HepG2 (cell line): ENCODE measurements at regions not wholly inside any gene's neighbourhood (a gene's known extent, or its start where the extent isn't known, plus 50 kb on each side); places are given as distances from the start of the nearest gene placed in this dataset.
"Not testable (repeated sequence)": the region's sequence is repeated elsewhere in the genome, so short reads cannot be mapped to it uniquely, and the experiment has no call there.

ENCODE experiments used
- ATAC-seq: fragments of 200-7000 bp; cut with Tn5 transposase; 3 replicates; pipeline ENCODE4 v1.9.1; 2020; ENCODE audit warnings: mild to moderate bottlenecking, moderate library complexity
- BruUV-seq: library from RNA; stranded (reverse); fragments of 400-500 nt; replicated peaks from 2 replicates; lab custom pipeline; 2021; lab: Mats Ljungman, UMichigan
- CTCF ChIA-PET: fragments of 300-600 bp; formaldehyde crosslinking; extraction: SDS; loops from one replicate; lab custom pipeline; 2021; ENCODE audit warnings: low total read pairs, inconsistent platforms, low intra/inter-chr PET ratio; lab: Yijun Ruan, JAX
- POLR2A ChIA-PET: fragments of 350-600 bp; sonication (Branson Sonifier 250); formaldehyde crosslinking; loops from one replicate; lab custom pipeline; 2020; ENCODE audit warnings: antibody characterized with exemption, inconsistent platforms; lab: Yijun Ruan, JAX
- DNase-seq: peaks from one replicate; pipeline ENCODE4 v3.0.0-alpha.2; 2015; ENCODE audit warnings: low spot score
- FAIRE-seq: peaks from 3 replicates; lab custom pipeline; 2011; peaks lifted over from hg19 to GRCh38; lab: Jason Lieb, UNC
- H2AFZ ChIP-seq: one replicate; pipeline ENCODE4 v1.6.1; 2011; ENCODE audit warnings: low read length, inconsistent platforms
- H3K27ac ChIP-seq: fragments of 300-600 bp; 3 replicates; pipeline ENCODE4 v1.8.0; 2011; ENCODE audit warnings: mixed run types, mild to moderate bottlenecking, mixed read lengths, low read length, inconsistent platforms; ENCODE audit not compliant: insufficient read depth; ENCODE audit errors: extremely low read length
- H3K27me3 ChIP-seq, 2 experiments: fragments of 200-600 bp in 1 of 2; 2 replicates in 1 of 2; 3 replicates in 1 of 2; pipeline versions ENCODE4 v1.6.0 to v1.8.0; 2011; ENCODE audit warnings: low read length in 2 of 2, mild to moderate bottlenecking in 2 of 2, moderate library complexity in 2 of 2, inconsistent platforms in 1 of 2; ENCODE audit not compliant: insufficient read depth in 2 of 2, control insufficient read depth in 1 of 2
- H3K36me3 ChIP-seq, 2 experiments: fragments of 200-600 bp in 1 of 2; replicated peaks in 1 of 2; 2 replicates in 1 of 2; 3 replicates in 1 of 2; pipeline versions ENCODE4 v1.5.1 to v1.8.0; 2011; ENCODE audit warnings: low read length in 2 of 2, inconsistent platforms in 1 of 2; ENCODE audit not compliant: insufficient read depth in 2 of 2, control insufficient read depth in 1 of 2
- H3K4me1 ChIP-seq: 2 replicates; pipeline ENCODE4 v1.5.1; 2012; ENCODE audit warnings: low read length, inconsistent platforms; ENCODE audit not compliant: insufficient read depth
- H3K4me2 ChIP-seq: 2 replicates; pipeline ENCODE4 v1.6.0; 2011; ENCODE audit warnings: low read depth, low read length, inconsistent platforms
- H3K4me3 ChIP-seq, 3 experiments: fragments of 200-600 bp in 1 of 3; sonication (generic), shearing (Covaris generic) in 1 of 3; replicated peaks in 1 of 3; 2 replicates each; pipeline ENCODE4 v1.5.1; 2011 to 2016; ENCODE audit warnings: low read length in 3 of 3, inconsistent platforms in 2 of 3, low read depth in 2 of 3, mild to moderate bottlenecking in 2 of 3, control low read depth in 1 of 3, mixed read lengths in 1 of 3; ENCODE audit not compliant: insufficient read depth in 1 of 3
- H3K79me2 ChIP-seq: one replicate; pipeline ENCODE4 v1.6.1; 2011; ENCODE audit warnings: low read length, inconsistent platforms; ENCODE audit not compliant: insufficient read depth
- H3K9ac ChIP-seq: 2 replicates; pipeline ENCODE4 v1.6.0; 2011; ENCODE audit warnings: mild to moderate bottlenecking, low read depth, low read length, inconsistent platforms; ENCODE audit not compliant: insufficient read depth
- H3K9me3 ChIP-seq: 2 replicates; pipeline ENCODE4 v1.5.1; 2012; ENCODE audit warnings: mild to moderate bottlenecking, low read length
- H4K20me1 ChIP-seq: 2 replicates; pipeline ENCODE4 v1.6.0; 2011; ENCODE audit warnings: inconsistent platforms, mild to moderate bottlenecking, low read length, moderate library complexity; ENCODE audit not compliant: insufficient read depth
- MBNL3 ChIP-seq: fragments of 250-450 bp; sonication (Bioruptor Pico); conservative IDR thresholded peaks from 2 replicates; pipeline ENCODE4 v1.8.0; 2022; ENCODE audit warnings: mild to moderate bottlenecking, inconsistent platforms
- SUZ12 ChIP-seq: fragments of 150-350 bp; IDR thresholded peaks from 2 replicates; pipeline ENCODE4 v1.6.1; 2014; ENCODE audit warnings: low read depth, low read length
- ZNF83 ChIP-seq: sonication (generic); formaldehyde crosslinking; IDR thresholded peaks from 2 replicates; pipeline ENCODE4 v1.4.0; 2020; ENCODE audit warnings: missing genetic modification reagents, mild to moderate bottlenecking, borderline replicate concordance
- WGBS: methylation state at CpG from one replicate; pipeline ENCODE4 v1.1.6; 2017; ENCODE audit warnings: low lambda C conversion rate; 5-methylcytosine and 5-hydroxymethylcytosine counted together
- in situ Hi-C: cut with HindIII; loops from 2 replicates; pipeline ENCODE4 v1.10.0; 2017; ENCODE audit warnings: low pct_unique_long_range_greater_than_20kb; ENCODE audit not compliant: extremely low pct_ligation_motif_present
- intact Hi-C: fragments of 100-400 bp; cut with micrococcal nuclease; formaldehyde crosslinking; loops from one replicate; pipeline ENCODE4 v1.10.0; 2022; ENCODE audit not compliant: unreplicated experiment
- TF ChIP-seq, protein P1 (sequence below): sonication (generic); formaldehyde crosslinking; IDR thresholded peaks from 2 replicates; pipeline ENCODE4 v1.5.0; 2020; ENCODE audit warnings: missing genetic modification reagents

DNA sequence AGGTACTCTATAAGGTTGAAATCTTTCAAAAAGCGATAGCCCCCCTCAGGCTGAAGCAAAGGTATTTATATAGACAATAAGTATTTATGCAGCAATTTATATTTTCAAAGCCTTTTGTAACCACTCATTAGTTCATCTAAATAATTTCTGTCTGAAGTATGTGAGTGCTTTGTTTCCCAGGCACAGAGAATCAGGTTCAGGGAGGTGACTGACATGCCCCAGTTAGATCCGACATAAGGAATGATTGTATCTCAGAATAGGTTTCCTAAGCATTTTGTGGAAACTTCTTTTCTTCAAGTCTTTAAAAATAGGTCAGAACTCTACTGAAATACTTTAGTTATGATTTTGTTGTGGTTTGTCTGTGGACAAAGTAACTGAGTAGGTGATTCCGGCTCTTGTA, 283.4 kb upstream of the G2E3 start:
- no peak overlapping the region for H3K4me2 ChIP-seq
- no peak overlapping the region for H2AFZ ChIP-seq
- 4% methylated on average over 3 of the region's 3 CpGs for WGBS
- intact Hi-C loops: no loop called here
- H3K27ac ChIP-seq: no peak overlapping the region
- H3K4me3 ChIP-seq: no peak overlapping the region
- H3K79me2 ChIP-seq: no peaks in the 10 kb centered on the region
- H3K4me1 ChIP-seq: no peaks in the 10 kb centered on the region
- ATAC-seq: no peak
- H3K36me3 ChIP-seq: no peaks in the 10 kb centered on the region
- BruUV-seq: no TSS peak
- ChIA-PET POLR2A (no interaction called here), CTCF (no interaction called here)
- FAIRE-seq: no peak
- H3K9ac ChIP-seq: no peak overlapping the region
- TF ChIP-seq ZNF83 (CRISPR knock-in tag) (no peak), MBNL3 (CRISPR knock-in tag) (no peak), SUZ12 (no peak)
- no peaks in the 10 kb centered on the region for H4K20me1 ChIP-seq
- H3K27me3 ChIP-seq: peaks cover 0 to 4% of the 10 kb centered on the region in 2 experiments; a peak in 1 of 5 replicates
- H3K9me3 ChIP-seq: no peaks in the 10 kb centered on the region
- DNase-seq: no peak
- in situ Hi-C loops: loop anchor here (10.0 kb wide), 1 partner anchor 1521 kb away; no protein-coding TSS in a partner anchor

DNA sequence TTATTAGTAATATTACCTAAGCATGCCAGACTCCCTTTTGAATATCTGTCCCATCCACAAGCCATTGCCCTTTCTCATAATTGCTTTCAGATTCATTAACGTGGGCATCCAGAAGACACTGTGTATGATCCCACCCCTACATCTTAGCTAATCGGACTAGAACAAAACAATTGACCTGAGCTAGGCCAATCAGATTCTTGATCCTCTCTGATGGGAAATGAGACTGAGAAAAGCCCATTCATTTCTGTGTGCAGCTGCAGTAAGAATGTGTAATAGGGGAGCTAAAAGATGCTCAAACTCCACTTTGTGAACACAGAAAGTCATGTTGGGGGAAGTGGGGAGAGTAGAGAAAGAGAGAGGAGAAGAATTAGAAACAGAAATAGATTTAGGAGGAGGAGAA, 281.7 kb upstream of the G2E3 start:
- no TSS peak for BruUV-seq

DNA sequence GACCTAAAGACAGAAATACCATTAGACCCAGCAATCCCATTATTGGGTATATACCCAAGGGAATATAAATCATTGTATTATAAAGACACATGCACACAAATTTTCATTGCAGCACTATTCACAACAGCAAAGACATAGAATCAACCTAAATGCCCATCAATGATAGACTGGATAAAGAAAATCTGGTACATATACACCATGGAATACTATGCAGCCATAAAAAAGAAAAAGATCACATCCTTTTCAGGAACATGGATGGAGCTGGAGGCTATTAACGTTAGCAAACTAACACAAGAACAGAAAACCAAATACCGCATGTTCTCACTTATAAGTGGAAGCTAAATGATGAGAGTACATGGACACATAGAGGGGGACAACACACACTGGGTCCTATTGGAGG, 280.1 kb upstream of the G2E3 start:
- H3K27ac ChIP-seq, FAIRE-seq, intact Hi-C loops, H3K36me3 ChIP-seq, H3K9ac ChIP-seq, POLR2A ChIA-PET, BruUV-seq, H4K20me1 ChIP-seq, H3K79me2 ChIP-seq, DNase-seq, H3K4me2 ChIP-seq, H3K27me3 ChIP-seq, H3K4me3 ChIP-seq, H3K9me3 ChIP-seq, CTCF ChIA-PET, ATAC-seq, H3K4me1 ChIP-seq, H2AFZ ChIP-seq: not testable (repeated sequence)
- in situ Hi-C loops: loop anchor here (10.0 kb wide), 1 partner anchor 1524 kb away; no protein-coding TSS in a partner anchor
- WGBS: 46% methylated on average over 2 of the region's 2 CpGs

More for the DNA sequence above, 281.7 kb upstream of the G2E3 start:
- WGBS: under 1% methylated on average over 2 of the region's 2 CpGs
- POLR2A ChIA-PET: no interaction called here
- no peaks in the 10 kb centered on the region for H4K20me1 ChIP-seq
- intact Hi-C loops (no loop called here), in situ Hi-C loops (loop anchor here (10.0 kb wide), 1 partner anchor 1522 kb away; no protein-coding TSS in a partner anchor)
- CTCF ChIA-PET: no interaction called here
- TF ChIP-seq, protein P1, sequence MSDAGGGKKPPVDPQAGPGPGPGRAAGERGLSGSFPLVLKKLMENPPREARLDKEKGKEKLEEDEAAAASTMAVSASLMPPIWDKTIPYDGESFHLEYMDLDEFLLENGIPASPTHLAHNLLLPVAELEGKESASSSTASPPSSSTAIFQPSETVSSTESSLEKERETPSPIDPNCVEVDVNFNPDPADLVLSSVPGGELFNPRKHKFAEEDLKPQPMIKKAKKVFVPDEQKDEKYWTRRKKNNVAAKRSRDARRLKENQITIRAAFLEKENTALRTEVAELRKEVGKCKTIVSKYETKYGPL: no peak
- no peaks in the 10 kb centered on the region; a peak in 1 of 5 replicates for H3K27me3 ChIP-seq
- H3K36me3 ChIP-seq: no peaks in the 10 kb centered on the region
- FAIRE-seq (no peak), DNase-seq (no peak), ATAC-seq (no peak)
- no peak overlapping the region for H3K4me2 ChIP-seq
- H3K9ac ChIP-seq: no peak overlapping the region
- no peaks in the 10 kb centered on the region for H3K9me3 ChIP-seq
- H3K4me1 ChIP-seq: no peaks in the 10 kb centered on the region
- H3K79me2 ChIP-seq: no peaks in the 10 kb centered on the region
- no peak overlapping the region for H2AFZ ChIP-seq
- H3K4me3 ChIP-seq: no peak overlapping the region
- H3K27ac ChIP-seq: no peak overlapping the region
